Heart right ventricle (tissue), 16 donors: ENCODE measurements at regions not wholly inside any gene's neighbourhood (a gene's known extent, or its start where the extent isn't known, plus 50 kb on each side); places are given as distances from the start of the nearest gene placed in this dataset.

Experiments
- ATAC-seq, 8 donors: fragments of 200-7000 bp; cut with Tn5 transposase; one replicate each; pipeline ENCODE4 v1.9.1; 2020; ENCODE audit warnings: mild to moderate bottlenecking in 8 of 8, moderate library complexity in 8 of 8, moderate number of reproducible peaks in 1 of 8
- DNase-seq, 2 donors: peaks; one replicate each; pipeline ENCODE4 v3.0.0-alpha.2; 2020
- H3K27ac ChIP-seq, 10 donors: fragments of 200-600 bp; sonication (generic) in 2 of 10; one replicate each; pipeline versions ENCODE4 v1.5.0 to v1.8.0; 2020 to 2022; ENCODE audit warnings: mild to moderate bottlenecking in 3 of 10
- H3K27me3 ChIP-seq, 7 donors: fragments of 200-600 bp; one replicate each; pipeline ENCODE4 v1.8.0; 2021 to 2022; ENCODE audit warnings: mild to moderate bottlenecking in 2 of 7
- H3K36me3 ChIP-seq, 9 donors: fragments of 200-600 bp; sonication (generic) in 1 of 9; one replicate each; pipeline versions ENCODE4 v1.5.0 to v1.8.0; 2020 to 2022; ENCODE audit warnings: mild to moderate bottlenecking in 2 of 9
- H3K4me1 ChIP-seq, 9 donors: fragments of 200-600 bp; sonication (generic) in 1 of 9; one replicate each; pipeline versions ENCODE4 v1.5.0 to v1.8.0; 2020 to 2022; ENCODE audit warnings: mild to moderate bottlenecking in 4 of 9
- H3K4me3 ChIP-seq, 10 donors: fragments of 200-600 bp; sonication (generic) in 2 of 10; one replicate each; pipeline versions ENCODE4 v1.5.0 to v1.8.0; 2020 to 2022; ENCODE audit warnings: mild to moderate bottlenecking in 7 of 10, moderate library complexity in 2 of 10
- H3K9me3 ChIP-seq, 11 donors: fragments of 200-600 bp in 10 of 11; sonication (generic) in 2 of 11; one replicate each; pipeline versions ENCODE4 v1.5.0 to v1.8.0; 2013 to 2022; ENCODE audit warnings: mild to moderate bottlenecking in 2 of 11, control low read depth in 1 of 11, moderate library complexity in 1 of 11
- CTCF ChIP-seq, 9 donors: fragments of 200-600 bp; sonication (generic) in 2 of 9; IDR thresholded peaks; one replicate each; pipeline versions ENCODE4 v1.5.0 to v1.8.0; 2021 to 2022; ENCODE audit warnings: antibody characterized with exemption in 9 of 9, mild to moderate bottlenecking in 5 of 9, moderate library complexity in 1 of 9
- WGBS, 2 donors: extraction: QIAGEN DNeasy Blood & Tissue Kit; methylation state at CpG; one replicate each; pipeline ENCODE4 v1.1.7; 2013; ENCODE audit warnings: inconsistent platforms in 1 of 2; 5-methylcytosine and 5-hydroxymethylcytosine counted together
- intact Hi-C, 10 donors: fragments of 100-400 bp; cut with DNase I; formaldehyde crosslinking; loops; one replicate each; pipeline versions ENCODE4 v1.11.1 to v1.14.2; 2022
- donor health status: Arrhythmogenic right ventricular cardiomyopathy.
- donor health status: ischemic (EF 13 %, LVEDD 7.1; RV severe dilation, severe dysfunction).
- donor health status: healthy with polysubstance abuse.
- donor health status: DM: no; HTN: yes; CAD: no.
- donor health status: DM: no; HTN: no; CAD: no.
- donor health status: ischemic (EF 25% LVEDD 6.9; RV normal size, moderate dysfunction).
- donor health status: ischemic (EF 25% LVEDD 5.7; RV mildly dilated, moderate dysfunction).
- donor health status: healthy.
- donor health status: DM: yes; HTN: yes; CAD: no.
- donor health status: Ischemic cardiomyopathy.
- donor health status: ischemic (EF 35%, LVEDD 5.7; RV mildly dilated, moderate dysfunction).
- donor health status: nonischemic (EF 11% LVEDD 7.7; RV severe dilation, severe dysfunction).
- donor health status: DM: yes; HTN: yes; CAD: no.
- donor health status: PGD.
- donor health status: ischemic (EF 29% LVEDD 5.4; RV normal size, mild dysfunction).
- donor health status: nonischemic (EF 23%, LVEDD 6.1; RV moderate dilation, normal function).

GRCh38 chr4:11281720-11282119, 147.0 kb downstream of the HS3ST1 start:
- Histone ChIP-seq H3K36me3 (no peaks in the 10 kb centered on the region), H3K4me3 (no peak overlapping the region), H3K9me3 (peaks cover 0 to 7% (median 0%) of the 10 kb centered on the region in 11 donors), H3K27me3 (no peaks in the 10 kb centered on the region), H3K27ac (no peak overlapping the region), H3K4me1 (no peaks in the 10 kb centered on the region)
- DNase-seq (no peak), ATAC-seq (no peak)
- 61 to 78% methylated on average over 1 of the region's 1 CpG for WGBS, 2 donors
- intact Hi-C loops, result loop anchor here in 1 of 10 donors (10.0 kb wide), 1 partner anchor 1327 kb away; no protein-coding TSS in a partner anchor
- no peak for TF ChIP-seq CTCF (IDR thresholded peaks at IDR 0.05)

DNA sequence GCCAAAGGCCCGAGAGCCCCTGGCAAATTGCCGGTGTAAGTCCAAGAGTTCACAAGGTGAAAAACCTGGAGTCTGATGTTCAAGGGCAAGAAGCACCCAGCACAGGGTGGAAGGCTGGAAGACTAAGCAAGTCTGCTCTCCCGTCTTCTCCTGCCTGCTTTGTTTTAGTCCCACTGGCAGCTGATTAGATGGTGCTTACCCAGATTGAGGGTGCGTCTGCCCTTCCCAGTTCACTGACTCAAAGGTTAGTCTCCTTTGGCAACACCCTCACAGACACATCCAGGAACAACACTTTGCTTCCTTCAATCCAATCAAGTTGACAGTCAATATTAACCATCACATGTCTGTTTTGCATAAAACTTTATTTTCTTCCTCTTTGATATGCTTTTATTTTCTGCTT, 157.4 kb downstream of the HS3ST1 start:
- Histone ChIP-seq H3K9me3 (peaks cover 0 to 10% (median 0%) of the 10 kb centered on the region in 11 donors), H3K4me3 (no peak overlapping the region), H3K27me3 (peaks cover 0 to 4% (median 0%) of the 10 kb centered on the region in 7 donors), H3K36me3 (no peaks in the 10 kb centered on the region), H3K4me1 (no peaks in the 10 kb centered on the region), H3K27ac (no peak overlapping the region)
- intact Hi-C loops, result no loop called here
- ATAC-seq (no peak), DNase-seq (no peak)
- 70 to 82% methylated on average over 4 of the region's 4 CpGs for WGBS, 2 donors
- TF ChIP-seq CTCF (IDR thresholded peaks at IDR 0.05), result no peak

DNA sequence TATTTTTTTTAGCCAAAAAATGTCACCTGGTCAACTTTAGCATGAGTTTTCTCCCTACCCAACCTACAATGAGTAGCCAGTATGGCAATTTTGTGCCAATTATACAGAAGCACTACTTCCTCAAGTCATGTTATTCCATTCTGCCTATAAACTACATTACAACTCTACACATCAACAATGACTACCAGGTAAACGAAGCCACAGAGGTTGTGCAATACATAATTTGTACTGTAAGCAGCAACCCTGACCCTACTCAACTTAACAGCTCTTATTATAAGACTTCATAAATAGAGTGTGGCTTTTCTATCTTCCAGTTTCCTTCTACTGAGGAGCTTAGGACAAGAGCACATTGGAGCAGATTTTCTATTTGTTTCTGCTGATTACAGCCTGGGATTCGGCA, 160.5 kb downstream of the HS3ST1 start:
- no peak for ATAC-seq

DNA sequence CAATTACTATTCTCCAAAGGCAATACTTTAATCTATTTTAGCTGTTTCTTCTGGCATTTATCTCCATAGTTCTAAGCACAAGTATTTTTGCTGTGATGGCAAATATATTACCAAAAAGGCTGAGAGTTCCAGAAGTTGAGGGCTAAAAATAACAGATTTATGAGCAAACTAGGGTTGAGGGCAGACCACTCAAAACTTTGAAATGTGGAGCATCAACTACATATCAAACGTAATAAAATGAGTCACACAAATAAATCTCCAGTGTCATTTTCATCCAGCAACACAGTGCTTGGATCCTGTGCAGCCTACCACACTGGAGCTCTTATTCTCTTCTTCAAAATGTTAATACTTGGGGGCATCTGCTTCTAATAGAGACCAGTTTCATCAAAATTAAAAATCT, 163.9 kb downstream of the HS3ST1 start:
- Histone ChIP-seq H3K27me3 (peaks cover 0 to 3% (median 0%) of the 10 kb centered on the region in 7 donors), H3K36me3 (no peaks in the 10 kb centered on the region), H3K4me1 (no peaks in the 10 kb centered on the region), H3K27ac (no peak overlapping the region), H3K9me3 (peaks cover 0 to 16% (median 0%) of the 10 kb centered on the region in 11 donors), H3K4me3 (no peak overlapping the region)
- ATAC-seq (no peak), DNase-seq (no peak)
- intact Hi-C loops, result no loop called here
- 56 to 68% methylated on average over 1 of the region's 1 CpG for WGBS, 2 donors
- TF ChIP-seq CTCF (IDR thresholded peaks at IDR 0.05), result no peak

More for the DNA sequence above, 160.5 kb downstream of the HS3ST1 start:
- DNase-seq, result no peak
- Histone ChIP-seq H3K27me3 (peaks cover 0 to 4% (median 0%) of the 10 kb centered on the region in 7 donors), H3K36me3 (no peaks in the 10 kb centered on the region), H3K4me1 (no peaks in the 10 kb centered on the region), H3K9me3 (peaks cover 0 to 16% (median 0%) of the 10 kb centered on the region in 11 donors), H3K4me3 (no peak overlapping the region), H3K27ac (no peak overlapping the region)
- WGBS, 2 donors, result 68 to 74% methylated on average over 2 of the region's 2 CpGs
- intact Hi-C loops, result no loop called here
- no peak for TF ChIP-seq CTCF (IDR thresholded peaks at IDR 0.05)
